Kidney (tissue), 13 donors: ENCODE measurements at regions not wholly inside any gene's neighbourhood (a gene's known extent, or its start where the extent isn't known, plus 50 kb on each side); places are given as distances from the start of the nearest gene placed in this dataset.

Experiments
- DNase-seq, 5 donors: peaks; one replicate each; pipeline ENCODE4 v3.0.0-alpha.2; 2013 to 2020
- FAIRE-seq: peaks from 2 replicates; lab custom pipeline; 2012; peaks lifted over from hg19 to GRCh38; lab: Jason Lieb, UNC
- H3K27ac ChIP-seq, 2 donors: one replicate each; pipeline ENCODE4 v1.7.0; 2013; ENCODE audit warnings: low read depth in 2 of 2, low read length in 2 of 2, inconsistent platforms in 1 of 2
- H3K27me3 ChIP-seq: one replicate; pipeline ENCODE4 v1.7.1; 2013; ENCODE audit warnings: low read length, inconsistent platforms; ENCODE audit not compliant: control insufficient read depth, insufficient read depth
- H3K36me3 ChIP-seq, 3 donors: one replicate each; pipeline versions ENCODE4 v1.7.0 to v1.7.1; 2013; ENCODE audit warnings: low read length in 3 of 3, control low read depth in 1 of 3, inconsistent platforms in 1 of 3; ENCODE audit not compliant: insufficient read depth in 3 of 3, control insufficient read depth in 2 of 3
- H3K4me1 ChIP-seq, 3 donors: one replicate each; pipeline versions ENCODE4 v1.7.0 to v1.7.1; 2013; ENCODE audit warnings: low read length in 3 of 3, inconsistent platforms in 1 of 3, low read depth in 1 of 3; ENCODE audit not compliant: control insufficient read depth in 2 of 3, insufficient read depth in 2 of 3
- H3K4me3 ChIP-seq, 3 donors: one replicate each; pipeline versions ENCODE4 v1.7.0 to v1.8.1; 2013; ENCODE audit warnings: low read length in 3 of 3, control low read depth in 1 of 3, inconsistent platforms in 1 of 3
- H3K9ac ChIP-seq, 3 donors: one replicate each; pipeline versions ENCODE4 v1.7.0 to v1.7.1; 2013; ENCODE audit warnings: low read length in 3 of 3, control low read depth in 1 of 3, inconsistent platforms in 1 of 3
- H3K9me3 ChIP-seq, 3 donors: one replicate each; pipeline versions ENCODE4 v1.7.0 to v1.7.1; 2013; ENCODE audit warnings: low read length in 3 of 3, control low read depth in 1 of 3, inconsistent platforms in 1 of 3; ENCODE audit not compliant: control insufficient read depth in 2 of 3, insufficient read depth in 1 of 3
- CTCF ChIP-seq: IDR thresholded peaks from 3 replicates; pipeline ENCODE4 v1.5.1; 2012; ENCODE audit warnings: mild to moderate bottlenecking, moderate library complexity, borderline replicate concordance; ENCODE audit not compliant: insufficient read depth; ENCODE audit errors: extremely low read depth
- intact Hi-C: fragments of 100-400 bp; cut with DNase I; formaldehyde crosslinking; loops from one replicate; pipeline ENCODE4 v1.11.1; 2022
- donor health status: control.
- donor health status: control.
- donor health status: control.
- donor health status: control.
- donor health status: control.
- donor health status: DM: yes; HTN: yes; CAD: no.
- donor health status: Normal renal cell carcinoma (clear cell type).

GRCh38 chr1:72355899-72356298 lies 73.6 kb upstream of the NEGR1 start:
- no peaks in the 10 kb centered on the region for H3K27me3 ChIP-seq
- no peaks in the 10 kb centered on the region for H3K9me3 ChIP-seq
- intact Hi-C loops: no loop called here
- no peak for TF ChIP-seq CTCF
- FAIRE-seq: no peak
- no peak overlapping the region for H3K27ac ChIP-seq
- H3K4me3 ChIP-seq: no peak overlapping the region
- H3K4me1 ChIP-seq: no peaks in the 10 kb centered on the region
- no peak overlapping the region for H3K9ac ChIP-seq
- H3K36me3 ChIP-seq: no peaks in the 10 kb centered on the region
- DNase-seq: no peak

GRCh38 chr1:72341661-72342060 lies 59.3 kb upstream of the NEGR1 start:
- no peaks in the 10 kb centered on the region for H3K4me1 ChIP-seq
- no peaks in the 10 kb centered on the region for H3K36me3 ChIP-seq
- H3K9ac ChIP-seq: no peak overlapping the region
- no peaks in the 10 kb centered on the region for H3K27me3 ChIP-seq
- DNase-seq: no peak
- FAIRE-seq: no peak
- H3K9me3 ChIP-seq: no peaks in the 10 kb centered on the region
- no peak overlapping the region for H3K4me3 ChIP-seq
- no peak overlapping the region for H3K27ac ChIP-seq
- TF ChIP-seq CTCF: no peak
- intact Hi-C loops: no loop called here

GRCh38 chr1:72336776-72337175 lies 54.4 kb upstream of the NEGR1 start:
- intact Hi-C loops: no loop called here
- no peak for TF ChIP-seq CTCF
- Histone ChIP-seq H3K36me3 (no peaks in the 10 kb centered on the region), H3K4me1 (no peaks in the 10 kb centered on the region), H3K9ac (no peak overlapping the region), H3K9me3 (no peaks in the 10 kb centered on the region), H3K27ac (no peak overlapping the region), H3K27me3 (no peaks in the 10 kb centered on the region), H3K4me3 (no peak overlapping the region)
- FAIRE-seq (no peak), DNase-seq (no peak)
